ENCODE measurements at regions not wholly inside any gene's neighbourhood (a gene's known extent, or its start where the extent isn't known, plus 50 kb on each side); places are given as distances from the start of the nearest gene placed in this dataset.

GRCh38 chr3:5581743-5582142 lies 394.2 kb downstream of the EDEM1 start:
- TF ChIP-seq POLR2A (IDR thresholded peaks at IDR 0.05; ENCODE audit: low read depth, low read length) = no peak
- TF ChIP-seq CTCF (IDR thresholded peaks at IDR 0.05; ENCODE audit: extremely low read depth in 1 of 2, insufficient read depth in 1 of 2, low read depth in 1 of 2, low read length in 2 of 2) = no peak
- TF ChIP-seq EZH2 (IDR thresholded peaks at IDR 0.05; ENCODE audit: borderline replicate concordance, low read depth, low read length, severe bottlenecking) = no peak

All from endothelial cell of umbilical vein (primary cell).